GM23248 (cell line): ENCODE measurements at regions not wholly inside any gene's neighbourhood (a gene's known extent, or its start where the extent isn't known, plus 50 kb on each side); places are given as distances from the start of the nearest gene placed in this dataset.

Experiments used
- EZH2 ChIP-seq: fragments of 200-600 bp; sonication (generic); IDR thresholded peaks from 2 replicates; pipeline ENCODE4 v1.6.1; 2018; ENCODE audit warnings: antibody characterized with exemption, mild to moderate bottlenecking; ENCODE audit not compliant: insufficient read depth, poor library complexity, severe bottlenecking
- EZH2phosphoT487 ChIP-seq: fragments of 200-600 bp; sonication (generic); IDR thresholded peaks from 2 replicates; pipeline ENCODE4 v1.6.1; 2018; ENCODE audit warnings: antibody characterized with exemption, moderate library complexity, mild to moderate bottlenecking, low read depth; ENCODE audit not compliant: insufficient read depth

- TF ChIP-seq EZH2phosphoT487 (no peak), EZH2 (no peak)
Observed at GRCh38 chr3:124491875-124492274, 238.4 kb upstream of the UMPS start.
